PC-9 (cell line): ENCODE measurements at regions not wholly inside any gene's neighbourhood (a gene's known extent, or its start where the extent isn't known, plus 50 kb on each side); places are given as distances from the start of the nearest gene placed in this dataset.
A peak's percentile ranks its signal among the peaks of the same experiment; 100 is the strongest.
"Not testable (repeated sequence)": the region's sequence is repeated elsewhere in the genome, so short reads cannot be mapped to it uniquely, and the experiment has no call there.

Experiments
- BruUV-seq: library from RNA; stranded (reverse); fragments of 400-500 nt; replicated peaks from 2 replicates; lab custom pipeline; 2021; lab: Mats Ljungman, UMichigan
- CTCF ChIA-PET: fragments of 300-600 bp; sonication (Branson Sonifier 250); formaldehyde crosslinking; loops from one replicate; lab custom pipeline; 2022; ENCODE audit warnings: antibody characterized with exemption; lab: Charles Lee
- POLR2A ChIA-PET: fragments of 300-600 bp; sonication (Branson Sonifier 250); formaldehyde crosslinking; loops from one replicate; lab custom pipeline; 2022; ENCODE audit warnings: antibody characterized with exemption; ENCODE audit not compliant: unreplicated experiment; lab: Charles Lee
- DNase-seq, 2 experiments: peaks; one replicate each; pipeline versions ENCODE4 v3.0.0 to v3.0.0-alpha.2; 2015 to 2022; ENCODE audit warnings: mixed read lengths in 1 of 2
- H2AFZ ChIP-seq: fragments of 200-600 bp; sonication (generic); 2 replicates; pipeline ENCODE4 v1.8.1; 2017; ENCODE audit warnings: antibody characterized with exemption
- H3F3A ChIP-seq: fragments of 200-600 bp; sonication (generic); 2 replicates; pipeline ENCODE4 v1.8.1; 2017; ENCODE audit warnings: antibody characterized with exemption, mild to moderate bottlenecking, low read depth; ENCODE audit not compliant: insufficient read depth
- H3K27ac ChIP-seq: fragments of 200-600 bp; sonication (generic); 2 replicates; pipeline ENCODE4 v1.6.1; 2016; ENCODE audit warnings: mixed run types
- H3K27me3 ChIP-seq: fragments of 200-600 bp; sonication (generic); 2 replicates; pipeline ENCODE4 v1.6.1; 2016; ENCODE audit warnings: low read depth, mixed run types; ENCODE audit not compliant: insufficient read depth
- H3K36me3 ChIP-seq: fragments of 200-600 bp; sonication (generic); 2 replicates; pipeline ENCODE4 v1.6.1; 2016; ENCODE audit warnings: low read depth, mixed run types
- H3K4me1 ChIP-seq: fragments of 200-600 bp; sonication (generic); replicated peaks from 2 replicates; pipeline ENCODE4 v1.6.1; 2016; ENCODE audit warnings: mixed run types; ENCODE audit not compliant: insufficient read depth
- H3K4me2 ChIP-seq: fragments of 200-600 bp; sonication (generic); 2 replicates; pipeline ENCODE4 v1.6.1; 2017; ENCODE audit warnings: mixed run types
- H3K4me3 ChIP-seq: fragments of 200-600 bp; sonication (generic); 2 replicates; pipeline ENCODE4 v1.6.1; 2016; ENCODE audit warnings: mixed run types
- H3K79me2 ChIP-seq: fragments of 200-600 bp; sonication (generic); 2 replicates; pipeline ENCODE4 v1.6.1; 2017; ENCODE audit warnings: low read depth, mixed run types
- H3K9me2 ChIP-seq: fragments of 200-600 bp; sonication (generic); 2 replicates; pipeline ENCODE4 v1.8.1; 2017; ENCODE audit warnings: mild to moderate bottlenecking; ENCODE audit not compliant: insufficient read depth
- H3K9me3 ChIP-seq: fragments of 200-600 bp; sonication (generic); 2 replicates; pipeline ENCODE4 v1.8.1; 2016; ENCODE audit warnings: low read depth; ENCODE audit not compliant: insufficient read depth
- H4K20me1 ChIP-seq: fragments of 200-600 bp; sonication (generic); 2 replicates; pipeline ENCODE4 v1.8.1; 2017; ENCODE audit not compliant: insufficient read depth
- CTCF ChIP-seq: fragments of 200-600 bp; sonication (generic); conservative IDR thresholded peaks from 2 replicates; pipeline ENCODE4 v1.6.1; 2017; ENCODE audit warnings: mixed run types, antibody characterized with exemption, mild to moderate bottlenecking, moderate library complexity
- EZH2 ChIP-seq: fragments of 200-600 bp; sonication (generic); IDR thresholded peaks from 2 replicates; pipeline ENCODE4 v1.8.0; 2017; ENCODE audit warnings: antibody characterized with exemption, low read depth
- intact Hi-C: fragments of 100-400 bp; cut with micrococcal nuclease; formaldehyde crosslinking; loops from one replicate; pipeline ENCODE4 v1.10.0; 2022; ENCODE audit not compliant: unreplicated experiment

DNA sequence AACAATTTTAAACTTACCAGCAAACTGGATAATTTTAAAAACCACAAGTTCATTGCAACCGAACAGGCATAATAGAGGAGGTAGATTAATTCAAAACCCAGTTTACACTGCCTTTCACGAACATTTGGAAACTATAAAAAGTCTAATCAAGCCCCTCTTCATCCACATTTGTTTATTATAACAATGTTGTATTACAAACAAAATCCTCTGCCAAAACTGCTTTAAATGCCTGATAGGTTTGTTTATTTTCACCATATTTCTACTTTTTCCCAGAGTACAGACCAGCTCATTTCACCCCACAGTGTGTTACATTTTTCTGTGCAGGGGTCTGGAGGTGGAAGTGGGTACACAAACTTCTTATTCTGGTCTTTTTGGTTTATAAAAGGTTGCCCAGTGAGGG lies 184.2 kb downstream of the OSR1 start:
- no peaks in the 10 kb centered on the region for H3K79me2 ChIP-seq
- H3K4me1 ChIP-seq: peaks cover 10% of the 10 kb centered on the region
- H3K4me2 ChIP-seq: no peak overlapping the region
- H3K27ac ChIP-seq: no peak overlapping the region
- intact Hi-C loops: no loop called here
- no peaks in the 10 kb centered on the region for H3K9me3 ChIP-seq
- no TSS peak for BruUV-seq
- H3K4me3 ChIP-seq: no peak overlapping the region
- no peaks in the 10 kb centered on the region for H3K27me3 ChIP-seq
- POLR2A ChIA-PET: no interaction called here
- CTCF ChIA-PET: no interaction called here
- no peaks in the 10 kb centered on the region for H3K36me3 ChIP-seq
- peaks cover 4% of the 10 kb centered on the region; the same call in 1 of the 2 replicates for H3K9me2 ChIP-seq
- TF ChIP-seq EZH2 (no peak), CTCF (no peak)
- no peaks in the 10 kb centered on the region; the same call in 1 of the 2 replicates for H3F3A ChIP-seq
- no peaks in the 10 kb centered on the region for H4K20me1 ChIP-seq
- DNase-seq: no peak
- H2AFZ ChIP-seq: no peak overlapping the region

DNA sequence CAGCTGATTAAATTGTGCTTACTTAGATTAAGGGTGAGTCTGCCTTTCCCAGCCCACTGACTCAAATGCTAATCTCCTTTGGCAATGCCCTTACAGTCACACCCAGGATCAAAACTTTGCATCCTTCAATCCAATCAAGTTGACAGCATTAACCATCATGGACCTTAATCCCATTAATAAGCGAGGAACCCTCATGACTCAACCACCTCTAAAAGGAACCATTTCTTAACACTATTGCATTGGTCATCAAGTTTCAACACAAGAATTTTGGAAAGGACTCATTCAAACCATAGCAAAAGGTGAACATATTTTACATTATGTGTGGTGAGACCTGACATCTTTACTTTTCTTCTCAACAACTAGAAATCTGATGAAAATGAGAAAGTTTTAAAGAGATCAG lies 187.0 kb downstream of the OSR1 start:
- CTCF ChIA-PET: interaction anchor here (0.6 kb wide), 1 partner anchor 780 kb away, joined by 3 read pairs; no protein-coding TSS in a partner anchor
- TF ChIP-seq CTCF (no peak), EZH2 (no peak)
- no peak for DNase-seq

DNA sequence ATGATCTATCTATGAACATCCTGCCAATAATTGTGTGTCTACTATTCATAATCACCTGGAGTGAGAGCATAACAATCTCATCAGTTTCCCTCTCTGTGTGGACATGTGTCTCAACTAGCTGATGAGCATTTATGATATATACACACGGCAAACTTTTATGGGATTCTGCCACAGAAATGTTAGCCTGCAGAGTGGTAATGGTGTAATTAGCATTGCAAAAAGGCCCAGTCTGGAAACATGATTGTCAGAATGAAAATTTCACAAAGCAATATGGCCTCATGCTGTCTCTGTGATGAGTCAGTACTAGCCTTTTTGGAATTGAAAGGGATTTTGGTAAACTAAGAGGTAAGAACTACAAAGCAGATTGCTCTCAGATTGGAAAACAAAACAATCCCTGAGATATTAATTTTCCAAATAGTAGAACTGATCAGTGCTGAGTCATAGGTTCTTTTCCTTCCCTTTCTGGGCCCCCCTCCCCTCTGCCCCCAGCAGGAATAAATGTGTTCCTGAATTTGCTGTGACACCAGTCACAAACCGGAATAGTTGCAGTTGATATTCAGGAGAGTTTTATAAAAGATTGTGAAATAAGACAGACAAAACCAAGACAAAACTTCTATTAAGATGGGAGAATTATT lies 189.2 kb downstream of the OSR1 start:
- no peaks in the 10 kb centered on the region for H4K20me1 ChIP-seq
- CTCF ChIA-PET: no interaction called here
- POLR2A ChIA-PET: no interaction called here
- no peak overlapping the region for H2AFZ ChIP-seq
- H3K27ac ChIP-seq: no peak overlapping the region
- H3K4me3 ChIP-seq: no peak overlapping the region
- no peak overlapping the region for H3K4me2 ChIP-seq
- intact Hi-C loops: no loop called here
- H3K27me3 ChIP-seq: no peaks in the 10 kb centered on the region
- H3K36me3 ChIP-seq: no peaks in the 10 kb centered on the region
- H3K9me3 ChIP-seq: no peaks in the 10 kb centered on the region
- BruUV-seq: no TSS peak
- no peaks in the 10 kb centered on the region for H3K4me1 ChIP-seq
- H3K9me2 ChIP-seq: peaks cover 4% of the 10 kb centered on the region; the same call in 1 of the 2 replicates
- no peaks in the 10 kb centered on the region for H3F3A ChIP-seq
- TF ChIP-seq CTCF (no peak), EZH2 (no peak)
- no peak for DNase-seq
- no peaks in the 10 kb centered on the region for H3K79me2 ChIP-seq

More for the DNA sequence above, 187.0 kb downstream of the OSR1 start:
- Histone ChIP-seq H3K79me2 (no peaks in the 10 kb centered on the region), H3K4me3 (no peak overlapping the region), H3F3A (no peaks in the 10 kb centered on the region; the same call in 1 of the 2 replicates), H3K9me2 (peaks cover 4% of the 10 kb centered on the region; the same call in 1 of the 2 replicates), H3K4me2 (no peak overlapping the region), H3K36me3 (no peaks in the 10 kb centered on the region), H3K4me1 (no peaks in the 10 kb centered on the region), H3K27me3 (no peaks in the 10 kb centered on the region), H2AFZ (no peak overlapping the region), H3K9me3 (no peaks in the 10 kb centered on the region), H3K27ac (no peak overlapping the region), H4K20me1 (no peaks in the 10 kb centered on the region)
- POLR2A ChIA-PET: no interaction called here
- intact Hi-C loops: no loop called here
- no TSS peak for BruUV-seq

DNA sequence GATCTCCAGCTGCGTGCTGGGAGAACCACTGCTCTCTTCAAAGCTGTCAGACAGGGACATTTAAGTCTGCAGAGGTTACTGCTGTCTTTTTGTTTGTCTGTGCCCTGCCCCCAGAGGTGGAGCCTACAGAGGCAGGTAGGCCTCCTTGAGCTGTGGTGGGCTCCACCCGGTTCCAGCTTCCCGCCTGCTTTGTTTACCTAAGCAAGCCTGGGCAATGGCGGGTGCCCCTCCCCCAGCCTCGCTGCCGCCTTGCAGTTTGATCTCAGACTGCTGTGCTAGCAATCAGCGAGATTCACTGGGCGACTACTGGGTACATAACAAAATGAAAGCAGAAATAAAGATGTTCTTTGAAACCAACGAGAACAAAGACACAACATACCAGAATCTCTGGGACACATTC lies 194.3 kb downstream of the OSR1 start:
- H3K27ac ChIP-seq, CTCF ChIA-PET, BruUV-seq, H3K4me1 ChIP-seq, H3K36me3 ChIP-seq, H3K79me2 ChIP-seq, H3K27me3 ChIP-seq, H3K4me2 ChIP-seq, H2AFZ ChIP-seq, intact Hi-C loops, H3K4me3 ChIP-seq, H3F3A ChIP-seq, POLR2A ChIA-PET, H3K9me2 ChIP-seq, H4K20me1 ChIP-seq, H3K9me3 ChIP-seq: not testable (repeated sequence)
- peak in 1 of 2 experiments; percentile 18 for DNase-seq
